Activated B cell treated with CpG ODN at 0.5 μM for 24 hours (primary cell): ENCODE measurements at regions not wholly inside any gene's neighbourhood (a gene's known extent, or its start where the extent isn't known, plus 50 kb on each side); places are given as distances from the start of the nearest gene placed in this dataset.
"Not testable (repeated sequence)": the region's sequence is repeated elsewhere in the genome, so short reads cannot be mapped to it uniquely, and the experiment has no call there.

Experiments used
- ATAC-seq: fragments of 200-7000 bp; cut with Tn5 transposase; one replicate; pipeline ENCODE4 v1.10.0; 2021; ENCODE audit warnings: low read depth, mild to moderate bottlenecking, moderate library complexity
- CTCF ChIA-PET: fragments of 350-600 bp; sonication (Branson Sonifier 250); formaldehyde crosslinking; loops from one replicate; lab custom pipeline; 2021; ENCODE audit warnings: antibody characterized with exemption; lab: Charles Lee
- POLR2A ChIA-PET: fragments of 350-600 bp; sonication (Branson Sonifier 250); formaldehyde crosslinking; loops from one replicate; lab custom pipeline; 2021; ENCODE audit warnings: antibody characterized with exemption; lab: Charles Lee
- DNase-seq: peaks from one replicate; pipeline ENCODE4 v3.0.0; 2022
- H3K27ac Mint-ChIP-seq: one replicate; pipeline ENCODE4 v1.8.0; 2020; ENCODE audit warnings: mixed read lengths
- H3K27me3 Mint-ChIP-seq: one replicate; pipeline ENCODE4 v1.8.0; 2021; ENCODE audit warnings: mixed read lengths
- H3K36me3 Mint-ChIP-seq: one replicate; pipeline ENCODE4 v1.8.0; 2021; ENCODE audit warnings: low read depth, mixed read lengths
- H3K4me1 Mint-ChIP-seq: one replicate; pipeline ENCODE4 v1.8.0; 2021; ENCODE audit warnings: mixed read lengths
- H3K4me3 Mint-ChIP-seq: one replicate; pipeline ENCODE4 v1.8.0; 2020; ENCODE audit warnings: mild to moderate bottlenecking, mixed read lengths
- H3K9me3 Mint-ChIP-seq: one replicate; pipeline ENCODE4 v1.8.0; 2020; ENCODE audit warnings: mixed read lengths
- CTCF ChIP-seq: fragments of 200-600 bp; IDR thresholded peaks from one replicate; pipeline ENCODE4 v1.8.0; 2022; ENCODE audit warnings: antibody characterized with exemption, mild to moderate bottlenecking
- intact Hi-C: fragments of 100-400 bp; cut with micrococcal nuclease; formaldehyde crosslinking; loops from one replicate; pipeline ENCODE4 v1.15.1; 2024

- Mint-ChIP-seq H3K27me3 (no peaks in the 10 kb centered on the region), H3K36me3 (no peaks in the 10 kb centered on the region), H3K27ac (no peak overlapping the region), H3K9me3 (no peaks in the 10 kb centered on the region), H3K4me3 (no peak overlapping the region), H3K4me1 (no peaks in the 10 kb centered on the region)
- DNase-seq (no peak), ATAC-seq (no peak)
- intact Hi-C loops = no loop called here
- ChIA-PET CTCF (no interaction called here), POLR2A (no interaction called here)
- no peak for TF ChIP-seq CTCF
Observed at GRCh38 chr4:179709961-179710624, 2267.9 kb upstream of the AGA start.

DNA sequence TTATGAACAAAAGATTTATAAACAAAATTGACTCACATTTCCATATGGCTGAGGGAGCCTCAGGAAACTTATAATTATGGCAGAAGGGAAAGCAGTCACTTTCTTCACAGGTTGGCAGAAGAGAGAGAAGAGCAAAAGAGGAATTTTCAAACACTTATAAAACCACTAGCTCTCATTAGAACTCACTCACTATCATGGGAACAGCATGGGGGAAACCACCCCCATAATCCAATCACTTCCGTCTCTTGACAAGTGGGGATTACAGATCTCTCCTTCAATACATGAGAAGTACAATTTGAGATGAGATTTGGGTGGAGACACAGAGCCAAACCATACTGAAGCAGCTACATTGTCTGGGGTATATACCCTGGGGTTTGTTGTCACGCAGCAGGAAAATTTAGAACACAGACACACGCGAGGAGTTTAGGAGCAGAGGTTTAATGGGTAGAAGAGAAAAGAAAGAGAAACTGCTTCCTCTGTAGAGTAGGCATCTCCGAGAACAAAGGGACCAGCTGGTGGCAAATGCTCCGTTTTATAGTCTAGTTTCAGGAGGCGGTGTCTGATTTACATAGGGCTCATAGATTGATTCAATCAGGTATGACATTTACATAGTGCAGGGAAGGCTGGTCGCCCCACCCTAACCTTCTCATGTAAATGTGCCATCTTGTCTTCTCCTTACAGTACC is 2277.7 kb upstream of the AGA start:
- Mint-ChIP-seq H3K9me3 (peaks cover 19% of the 10 kb centered on the region), H3K27me3 (no peaks in the 10 kb centered on the region), H3K4me3 (no peak overlapping the region), H3K4me1 (no peaks in the 10 kb centered on the region), H3K27ac (no peak overlapping the region), H3K36me3 (no peaks in the 10 kb centered on the region)
- DNase-seq = no peak
- ATAC-seq = no peak
- ChIA-PET CTCF (no interaction called here), POLR2A (no interaction called here)
- no peak for TF ChIP-seq CTCF
- intact Hi-C loops = no loop called here

- intact Hi-C loops, H3K4me1 Mint-ChIP-seq, H3K4me3 Mint-ChIP-seq, POLR2A ChIA-PET, ATAC-seq, H3K27ac Mint-ChIP-seq, CTCF ChIA-PET, H3K36me3 Mint-ChIP-seq, DNase-seq, H3K27me3 Mint-ChIP-seq: not testable (repeated sequence)
- H3K9me3 Mint-ChIP-seq = peaks cover 17% of the 10 kb centered on the region
Observed at GRCh38 chr4:179726491-179726890, 2284.3 kb upstream of the AGA start.

DNA sequence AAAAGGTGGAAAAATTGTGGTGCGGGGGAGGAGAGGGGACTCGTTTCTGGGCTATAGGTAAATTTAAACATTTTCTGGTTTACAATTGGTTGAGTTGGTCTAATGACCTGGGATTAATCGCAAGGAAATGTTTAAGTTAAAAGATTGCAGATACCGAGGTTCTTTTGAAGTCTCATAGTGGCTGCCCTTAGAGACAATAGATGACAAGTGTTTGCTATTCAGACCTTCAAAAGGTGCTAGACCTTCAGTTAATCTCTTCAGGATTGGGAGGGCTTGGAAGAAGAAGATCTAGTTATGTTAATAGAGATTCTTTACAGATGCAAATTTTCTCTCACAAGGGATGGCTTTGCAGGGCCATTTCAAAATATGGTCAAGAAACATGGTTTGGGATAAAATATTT is 2286.1 kb upstream of the AGA start:
- Mint-ChIP-seq H3K4me3 (no peak overlapping the region), H3K27ac (no peak overlapping the region), H3K4me1 (no peaks in the 10 kb centered on the region), H3K36me3 (no peaks in the 10 kb centered on the region), H3K27me3 (no peaks in the 10 kb centered on the region), H3K9me3 (peaks cover 10% of the 10 kb centered on the region)
- ATAC-seq (no peak), DNase-seq (no peak)
- no peak for TF ChIP-seq CTCF
- intact Hi-C loops = no loop called here
- CTCF ChIA-PET = no interaction called here
- POLR2A ChIA-PET = no interaction called here

- CTCF ChIA-PET, H3K4me3 Mint-ChIP-seq: not testable (repeated sequence)
Observed at GRCh38 chr4:179736820-179737219, 2294.6 kb upstream of the AGA start.

GRCh38 chr4:179738822-179739221 is 2296.6 kb upstream of the AGA start:
- H3K4me3 Mint-ChIP-seq = no peak overlapping the region
- no peaks in the 10 kb centered on the region for H3K9me3 Mint-ChIP-seq
- H3K27me3 Mint-ChIP-seq = no peaks in the 10 kb centered on the region
- POLR2A ChIA-PET = no interaction called here
- intact Hi-C loops = no loop called here
- DNase-seq = no peak
- no peak for TF ChIP-seq CTCF
- CTCF ChIA-PET = no interaction called here
- no peaks in the 10 kb centered on the region for H3K4me1 Mint-ChIP-seq
- H3K36me3 Mint-ChIP-seq = no peaks in the 10 kb centered on the region
- H3K27ac Mint-ChIP-seq = no peak overlapping the region
- no peak for ATAC-seq

More at GRCh38 chr4:179736820-179737219, 2294.6 kb upstream of the AGA start:
- H3K4me1 Mint-ChIP-seq, H3K27ac Mint-ChIP-seq, POLR2A ChIA-PET, DNase-seq, ATAC-seq, H3K27me3 Mint-ChIP-seq, intact Hi-C loops, H3K36me3 Mint-ChIP-seq, H3K9me3 Mint-ChIP-seq: not testable (repeated sequence)
